Esophagus squamous epithelium (tissue), 5 donors: ENCODE measurements at regions not wholly inside any gene's neighbourhood (a gene's known extent, or its start where the extent isn't known, plus 50 kb on each side); places are given as distances from the start of the nearest gene placed in this dataset.

Experiments used
- DNase-seq: peaks from one replicate; lab custom pipeline; 2025; lab: John Stamatoyannopoulos, UW
- H3K27ac ChIP-seq, 4 donors: fragments of 200-600 bp; sonication (generic); one replicate each; pipeline ENCODE4 v1.5.1; 2016 to 2019; ENCODE audit warnings: mild to moderate bottlenecking in 1 of 4
- H3K27me3 ChIP-seq, 4 donors: fragments of 200-600 bp; sonication (generic); 1 replicate in 3 of 4; 2 replicates in 1 of 4; pipeline versions ENCODE4 v1.5.1 to v1.6.0; 2017 to 2021; ENCODE audit warnings: antibody characterized with exemption in 1 of 4
- H3K36me3 ChIP-seq, 3 donors: fragments of 200-600 bp; sonication (generic); one replicate each; pipeline ENCODE4 v1.5.1; 2016 to 2019
- H3K4me1 ChIP-seq, 3 donors: fragments of 200-600 bp; sonication (generic); one replicate each; pipeline ENCODE4 v1.5.1; 2017 to 2019
- H3K4me3 ChIP-seq, 4 donors: fragments of 200-600 bp; sonication (generic); 1 replicate in 3 of 4; 2 replicates in 1 of 4; pipeline ENCODE4 v1.5.1; 2016 to 2019; ENCODE audit warnings: mild to moderate bottlenecking in 2 of 4, moderate library complexity in 1 of 4
- H3K9me3 ChIP-seq, 3 donors: fragments of 200-600 bp; sonication (generic); one replicate each; pipeline ENCODE4 v1.5.1; 2016 to 2019
- POLR2A ChIP-seq, 4 donors: fragments of 450-650 bp; IDR thresholded peaks; one replicate each; pipeline ENCODE4 v1.6.1; 2017; ENCODE audit warnings: antibody characterized with exemption in 4 of 4, mild to moderate bottlenecking in 4 of 4, moderate library complexity in 3 of 4
- WGBS, 2 donors: methylation state at CpG; one replicate each; pipeline ENCODE4 v1.1.5; 2018; 5-methylcytosine and 5-hydroxymethylcytosine counted together
- intact Hi-C: fragments of 100-400 bp; cut with DNase I; formaldehyde crosslinking; loops from one replicate; pipeline ENCODE4 v1.15.0; 2022
- TF ChIP-seq, protein P1 (sequence below), 6 experiments: fragments of 450-650 bp in 4 of 6; fragments of 200-600 bp in 2 of 6; sonication (generic) in 2 of 6; IDR thresholded peaks; one replicate each; pipeline ENCODE4 v1.5.1; 2016 to 2019; ENCODE audit warnings: antibody characterized with exemption in 6 of 6, mild to moderate bottlenecking in 4 of 6, moderate library complexity in 4 of 6
- donor health status: DM: yes; HTN: yes; CAD: no.

GRCh38 chr3:181824961-181825360 lies 113.2 kb downstream of the SOX2 start:
- intact Hi-C loops = no loop called here
- TF ChIP-seq, protein P1, sequence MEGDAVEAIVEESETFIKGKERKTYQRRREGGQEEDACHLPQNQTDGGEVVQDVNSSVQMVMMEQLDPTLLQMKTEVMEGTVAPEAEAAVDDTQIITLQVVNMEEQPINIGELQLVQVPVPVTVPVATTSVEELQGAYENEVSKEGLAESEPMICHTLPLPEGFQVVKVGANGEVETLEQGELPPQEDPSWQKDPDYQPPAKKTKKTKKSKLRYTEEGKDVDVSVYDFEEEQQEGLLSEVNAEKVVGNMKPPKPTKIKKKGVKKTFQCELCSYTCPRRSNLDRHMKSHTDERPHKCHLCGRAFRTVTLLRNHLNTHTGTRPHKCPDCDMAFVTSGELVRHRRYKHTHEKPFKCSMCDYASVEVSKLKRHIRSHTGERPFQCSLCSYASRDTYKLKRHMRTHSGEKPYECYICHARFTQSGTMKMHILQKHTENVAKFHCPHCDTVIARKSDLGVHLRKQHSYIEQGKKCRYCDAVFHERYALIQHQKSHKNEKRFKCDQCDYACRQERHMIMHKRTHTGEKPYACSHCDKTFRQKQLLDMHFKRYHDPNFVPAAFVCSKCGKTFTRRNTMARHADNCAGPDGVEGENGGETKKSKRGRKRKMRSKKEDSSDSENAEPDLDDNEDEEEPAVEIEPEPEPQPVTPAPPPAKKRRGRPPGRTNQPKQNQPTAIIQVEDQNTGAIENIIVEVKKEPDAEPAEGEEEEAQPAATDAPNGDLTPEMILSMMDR (IDR thresholded peaks at IDR 0.05) = no peak
- TF ChIP-seq POLR2A (IDR thresholded peaks at IDR 0.05) = no peak
- Histone ChIP-seq H3K27ac (no peak overlapping the region), H3K36me3 (no peaks in the 10 kb centered on the region), H3K4me1 (no peaks in the 10 kb centered on the region), H3K27me3 (no peaks in the 10 kb centered on the region), H3K9me3 (no peaks in the 10 kb centered on the region), H3K4me3 (no peak overlapping the region)
- 79 to 81% methylated on average over 9 to 10 of the region's 10 CpGs for WGBS, 2 donors
- no peak for DNase-seq

DNA sequence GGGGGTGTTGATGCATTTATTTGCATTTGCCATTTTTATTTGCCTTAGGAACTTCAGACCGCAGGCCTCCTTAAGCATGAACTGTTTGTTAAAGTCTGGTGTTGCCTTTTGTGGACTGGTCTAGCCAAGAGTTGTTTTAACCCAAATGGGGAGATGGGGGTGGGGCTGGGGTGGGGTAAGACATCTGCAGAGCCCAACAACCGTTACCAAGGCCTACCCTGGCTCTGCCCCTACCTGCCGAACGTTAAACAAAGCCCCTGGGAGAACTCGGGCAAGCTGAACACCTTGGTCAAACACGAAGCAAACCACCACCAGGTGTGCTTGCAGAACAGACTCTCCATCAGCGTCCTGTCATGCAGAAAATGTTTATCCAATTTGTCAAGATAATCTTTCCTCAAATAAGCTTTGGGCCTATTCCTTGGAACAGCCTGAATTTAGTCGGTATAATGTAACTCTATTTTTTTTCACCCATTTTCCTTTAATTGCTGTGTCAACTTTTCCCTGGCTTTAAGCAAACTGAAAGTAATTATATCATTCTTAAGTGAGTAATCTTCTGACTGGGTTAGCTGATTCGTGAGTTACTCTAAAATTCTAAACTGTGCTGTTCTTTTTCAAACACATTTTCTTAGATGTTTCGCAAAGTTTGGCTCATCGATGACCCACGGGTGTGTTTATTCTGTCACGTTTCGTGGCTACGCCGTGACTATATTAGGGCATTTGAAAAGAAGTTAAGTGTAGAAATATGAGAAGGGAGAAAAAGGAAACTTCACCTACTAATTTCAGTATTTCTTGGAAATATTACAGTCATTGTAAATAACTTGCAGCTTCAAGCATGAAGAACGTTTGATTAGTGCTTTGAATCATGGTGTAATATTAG lies 127.6 kb downstream of the SOX2 start:
- no peaks in the 10 kb centered on the region for H3K36me3 ChIP-seq
- peak overlapping the region; percentile 7 to 59 (median 41) for H3K27ac ChIP-seq
- TF ChIP-seq, protein P1 (IDR thresholded peaks at IDR 0.05) = no peak
- TF ChIP-seq POLR2A (IDR thresholded peaks at IDR 0.05) = no peak
- intact Hi-C loops = no loop called here
- peak overlapping the region; percentile 12 to 47 (median 32) for H3K4me3 ChIP-seq
- peaks cover 0 to 11% (median 0%) of the 10 kb centered on the region in 3 donors for H3K4me1 ChIP-seq
- H3K9me3 ChIP-seq = no peaks in the 10 kb centered on the region
- DNase-seq = no peak
- no peaks in the 10 kb centered on the region for H3K27me3 ChIP-seq
- 24 to 32% methylated on average over 17 of the region's 17 CpGs for WGBS, 2 donors

DNA sequence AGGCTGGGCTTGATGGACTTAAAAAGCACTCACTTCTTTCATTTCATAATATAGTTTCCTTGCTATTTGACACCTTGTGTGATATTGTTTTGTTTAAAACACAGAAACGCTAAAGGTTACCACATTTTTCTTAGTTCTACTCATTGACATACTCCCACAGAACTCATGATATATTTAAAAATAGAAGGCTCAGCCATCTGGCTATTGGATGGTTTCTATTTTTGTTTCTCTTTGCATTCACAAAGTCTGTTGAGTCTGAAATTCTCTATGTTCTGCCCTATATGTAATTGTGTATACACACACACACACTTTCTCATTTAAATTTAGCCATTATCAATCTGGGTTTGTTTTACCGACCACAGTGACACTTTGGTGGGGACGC lies 128.2 kb downstream of the SOX2 start:
- intact Hi-C loops = no loop called here
- peak overlapping the region in 3 of 4 donors; percentile 29 to 47 (median 34) for H3K4me3 ChIP-seq
- 38 to 61% methylated on average over 3 of the region's 3 CpGs for WGBS, 2 donors

DNA sequence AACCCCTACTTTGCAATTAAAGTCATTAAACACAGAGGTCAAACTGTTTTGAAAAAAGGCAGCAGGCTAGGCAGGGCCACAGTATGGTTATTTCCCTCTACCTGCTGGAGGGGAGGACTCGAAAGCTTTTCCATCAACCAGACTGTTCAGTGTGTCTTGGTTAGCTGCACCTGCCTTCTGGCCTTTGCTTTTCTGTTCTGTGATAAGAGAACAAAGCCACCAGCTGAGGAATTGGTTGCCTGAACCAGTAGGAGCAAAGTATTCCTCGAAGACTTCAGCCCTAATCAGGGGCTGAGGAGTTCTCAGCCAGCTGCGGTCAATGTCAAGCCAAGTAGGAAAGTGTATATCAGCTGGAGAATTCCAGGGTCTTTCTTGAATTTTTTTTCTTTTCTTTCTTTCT lies 132.5 kb downstream of the SOX2 start:
- no peak for TF ChIP-seq POLR2A (IDR thresholded peaks at IDR 0.05)
- TF ChIP-seq, protein P1 (IDR thresholded peaks at IDR 0.05) = no peak
- intact Hi-C loops = no loop called here
- peaks cover 0 to 8% (median 0%) of the 10 kb centered on the region in 3 donors for H3K4me1 ChIP-seq
- H3K9me3 ChIP-seq = no peaks in the 10 kb centered on the region
- H3K27me3 ChIP-seq = no peaks in the 10 kb centered on the region
- no peak for DNase-seq
- 67 to 90% methylated on average over 2 to 3 of the region's 3 CpGs for WGBS, 2 donors
- no peak overlapping the region for H3K4me3 ChIP-seq
- no peak overlapping the region for H3K27ac ChIP-seq
- no peaks in the 10 kb centered on the region for H3K36me3 ChIP-seq

More for the DNA sequence above, 128.2 kb downstream of the SOX2 start:
- H3K9me3 ChIP-seq = no peaks in the 10 kb centered on the region
- H3K27ac ChIP-seq = peak overlapping the region in 3 of 4 donors; percentile 24 to 59 (median 58)
- H3K4me1 ChIP-seq = peaks cover 0 to 11% (median 0%) of the 10 kb centered on the region in 3 donors
- no peaks in the 10 kb centered on the region for H3K27me3 ChIP-seq
- H3K36me3 ChIP-seq = no peaks in the 10 kb centered on the region
- no peak for DNase-seq
- no peak for TF ChIP-seq POLR2A (IDR thresholded peaks at IDR 0.05)
- TF ChIP-seq, protein P1 (IDR thresholded peaks at IDR 0.05) = no peak

DNA sequence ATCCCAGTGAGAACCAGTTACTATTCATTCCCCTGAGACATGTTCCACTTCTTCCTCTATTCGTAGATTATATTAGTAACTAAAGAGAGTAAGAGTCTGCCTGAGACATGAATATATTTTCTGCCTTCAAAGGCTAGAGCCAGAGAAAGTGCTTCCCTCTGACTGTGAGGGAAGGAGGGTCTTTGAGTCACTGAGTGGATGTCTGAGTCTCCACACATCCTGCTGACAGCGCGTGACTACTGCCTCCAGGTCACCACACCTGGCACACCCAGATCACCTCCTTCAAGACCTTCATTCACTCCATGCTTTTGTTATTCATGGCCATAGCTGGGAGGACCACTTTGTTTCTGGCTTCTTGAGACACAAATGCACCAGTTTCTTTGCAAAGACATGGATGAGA lies 135.6 kb downstream of the SOX2 start:
- Histone ChIP-seq H3K4me1 (no peaks in the 10 kb centered on the region), H3K9me3 (no peaks in the 10 kb centered on the region), H3K27ac (no peak overlapping the region), H3K27me3 (no peaks in the 10 kb centered on the region), H3K4me3 (no peak overlapping the region), H3K36me3 (no peaks in the 10 kb centered on the region)
- DNase-seq = no peak
- 77 to 79% methylated on average over 3 of the region's 3 CpGs for WGBS, 2 donors
- TF ChIP-seq POLR2A (IDR thresholded peaks at IDR 0.05) = no peak
- TF ChIP-seq, protein P1 (IDR thresholded peaks at IDR 0.05) = no peak
- intact Hi-C loops = no loop called here
